Esophagus muscularis mucosa (tissue), 4 donors: ENCODE measurements at regions not wholly inside any gene's neighbourhood (a gene's known extent, or its start where the extent isn't known, plus 50 kb on each side); places are given as distances from the start of the nearest gene placed in this dataset.
"Not testable (repeated sequence)": the region's sequence is repeated elsewhere in the genome, so short reads cannot be mapped to it uniquely, and the experiment has no call there.

Experiments used
- DNase-seq: peaks from one replicate; pipeline ENCODE4 v3.0.0-alpha.2; 2017; ENCODE audit errors: extremely low spot score
- H3K27ac ChIP-seq, 4 donors: fragments of 200-600 bp; sonication (generic); replicated peaks in 1 of 4; 1 replicate in 3 of 4; 2 replicates in 1 of 4; pipeline ENCODE4 v1.5.1; 2016 to 2019; ENCODE audit warnings: mild to moderate bottlenecking in 1 of 4
- H3K27me3 ChIP-seq, 4 donors: fragments of 200-600 bp; sonication (generic); one replicate each; pipeline versions ENCODE4 v1.5.1 to v1.6.0; 2016 to 2019
- H3K36me3 ChIP-seq, 4 donors: fragments of 200-600 bp; sonication (generic); one replicate each; pipeline ENCODE4 v1.5.1; 2016 to 2019
- H3K4me1 ChIP-seq, 4 donors: fragments of 200-600 bp; sonication (generic); one replicate each; pipeline ENCODE4 v1.5.1; 2016 to 2019
- H3K4me3 ChIP-seq, 4 donors: fragments of 200-600 bp; sonication (generic); 1 replicate in 2 of 4; 2 replicates in 2 of 4; pipeline ENCODE4 v1.5.1; 2016 to 2019; ENCODE audit warnings: mild to moderate bottlenecking in 4 of 4, moderate library complexity in 1 of 4
- H3K9me3 ChIP-seq, 4 donors: fragments of 200-600 bp; sonication (generic); 1 replicate in 3 of 4; 2 replicates in 1 of 4; pipeline ENCODE4 v1.5.1; 2016 to 2019
- EP300 ChIP-seq: sonication (generic); formaldehyde crosslinking; IDR thresholded peaks from one replicate; pipeline ENCODE4 v1.6.1; 2017; ENCODE audit warnings: antibody characterized with exemption
- POLR2A ChIP-seq: fragments of 450-650 bp; IDR thresholded peaks from one replicate; pipeline ENCODE4 v1.6.1; 2017; ENCODE audit warnings: antibody characterized with exemption, moderate library complexity, mild to moderate bottlenecking, low read depth
- POLR2AphosphoS5 ChIP-seq, 2 donors: sonication (generic); formaldehyde crosslinking; IDR thresholded peaks; one replicate each; pipeline ENCODE4 v1.6.1; 2017; ENCODE audit warnings: antibody characterized with exemption in 2 of 2
- WGBS: methylation state at CpG from one replicate; pipeline ENCODE4 v1.1.5; 2018; 5-methylcytosine and 5-hydroxymethylcytosine counted together
- intact Hi-C: fragments of 100-400 bp; cut with DNase I; formaldehyde crosslinking; loops from one replicate; pipeline ENCODE4 v1.15.1; 2023
- TF ChIP-seq, protein P1 (sequence below), 3 experiments: fragments of 200-600 bp in 2 of 3; fragments of 450-650 bp in 1 of 3; sonication (generic) in 2 of 3; IDR thresholded peaks; one replicate each; pipeline ENCODE4 v1.5.1; 2017 to 2019; ENCODE audit warnings: antibody characterized with exemption in 3 of 3, mild to moderate bottlenecking in 2 of 3, moderate library complexity in 1 of 3

DNA sequence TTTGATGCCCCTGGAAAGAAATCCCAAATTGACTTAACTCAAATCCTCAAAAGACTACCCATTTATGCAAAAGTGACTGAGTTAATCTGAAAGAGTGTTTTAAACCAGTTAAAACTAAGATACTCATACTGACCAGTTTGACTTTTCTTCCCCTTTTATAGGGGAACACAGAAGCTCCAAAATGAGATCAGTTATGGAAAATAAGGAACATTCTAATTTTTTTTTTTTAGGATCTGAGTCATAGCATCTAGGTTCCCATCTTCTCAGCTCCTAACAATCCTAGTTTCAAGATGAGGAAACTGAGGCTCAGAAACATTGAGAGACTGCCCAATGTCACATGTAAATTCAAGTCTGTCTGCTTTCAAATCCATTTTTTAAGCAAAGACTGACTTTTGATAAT, 231.1 kb upstream of the RUNX1 start:
- TF ChIP-seq, protein P1, sequence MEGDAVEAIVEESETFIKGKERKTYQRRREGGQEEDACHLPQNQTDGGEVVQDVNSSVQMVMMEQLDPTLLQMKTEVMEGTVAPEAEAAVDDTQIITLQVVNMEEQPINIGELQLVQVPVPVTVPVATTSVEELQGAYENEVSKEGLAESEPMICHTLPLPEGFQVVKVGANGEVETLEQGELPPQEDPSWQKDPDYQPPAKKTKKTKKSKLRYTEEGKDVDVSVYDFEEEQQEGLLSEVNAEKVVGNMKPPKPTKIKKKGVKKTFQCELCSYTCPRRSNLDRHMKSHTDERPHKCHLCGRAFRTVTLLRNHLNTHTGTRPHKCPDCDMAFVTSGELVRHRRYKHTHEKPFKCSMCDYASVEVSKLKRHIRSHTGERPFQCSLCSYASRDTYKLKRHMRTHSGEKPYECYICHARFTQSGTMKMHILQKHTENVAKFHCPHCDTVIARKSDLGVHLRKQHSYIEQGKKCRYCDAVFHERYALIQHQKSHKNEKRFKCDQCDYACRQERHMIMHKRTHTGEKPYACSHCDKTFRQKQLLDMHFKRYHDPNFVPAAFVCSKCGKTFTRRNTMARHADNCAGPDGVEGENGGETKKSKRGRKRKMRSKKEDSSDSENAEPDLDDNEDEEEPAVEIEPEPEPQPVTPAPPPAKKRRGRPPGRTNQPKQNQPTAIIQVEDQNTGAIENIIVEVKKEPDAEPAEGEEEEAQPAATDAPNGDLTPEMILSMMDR (IDR thresholded peaks at IDR 0.05), result no peak
- TF ChIP-seq POLR2A, result no peak
- no peak for TF ChIP-seq POLR2AphosphoS5 (IDR thresholded peaks at IDR 0.05)
- no peak for TF ChIP-seq EP300
- Histone ChIP-seq H3K36me3 (no peaks in the 10 kb centered on the region), H3K27me3 (no peaks in the 10 kb centered on the region), H3K4me3 (no peak overlapping the region), H3K4me1 (no peaks in the 10 kb centered on the region), H3K9me3 (no peaks in the 10 kb centered on the region), H3K27ac (no peak overlapping the region)
- intact Hi-C loops, result no loop called here
- no peak for DNase-seq

DNA sequence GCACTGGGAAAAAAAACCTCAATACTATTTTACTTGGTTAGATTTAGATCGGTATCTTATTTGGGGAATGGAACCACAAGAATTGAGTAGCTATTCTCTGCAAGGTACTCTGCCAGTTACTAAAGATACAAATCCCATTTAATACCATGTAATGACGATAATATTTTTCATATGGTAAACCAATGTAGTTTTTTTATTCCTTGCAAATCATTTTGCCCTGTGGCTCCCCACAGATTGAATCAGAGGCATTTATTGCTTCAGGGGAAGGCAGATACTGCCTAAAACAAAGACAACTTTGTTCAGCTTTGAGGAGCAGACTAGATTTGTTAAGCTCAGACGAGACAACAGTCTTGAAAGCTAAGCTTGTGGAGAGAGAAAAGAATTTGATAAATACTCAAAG, 226.7 kb upstream of the RUNX1 start:
- Histone ChIP-seq H3K9me3 (peaks cover 0 to 3% (median 0%) of the 10 kb centered on the region in 4 donors), H3K36me3 (no peaks in the 10 kb centered on the region), H3K27me3 (no peaks in the 10 kb centered on the region), H3K27ac (no peak overlapping the region), H3K4me3 (no peak overlapping the region), H3K4me1 (no peaks in the 10 kb centered on the region)
- 75% methylated on average over 3 of the region's 3 CpGs for WGBS
- TF ChIP-seq EP300, result no peak
- no peak for TF ChIP-seq POLR2A
- TF ChIP-seq, protein P1 (IDR thresholded peaks at IDR 0.05), result no peak
- TF ChIP-seq POLR2AphosphoS5 (IDR thresholded peaks at IDR 0.05), result no peak
- no peak for DNase-seq
- intact Hi-C loops, result no loop called here

DNA sequence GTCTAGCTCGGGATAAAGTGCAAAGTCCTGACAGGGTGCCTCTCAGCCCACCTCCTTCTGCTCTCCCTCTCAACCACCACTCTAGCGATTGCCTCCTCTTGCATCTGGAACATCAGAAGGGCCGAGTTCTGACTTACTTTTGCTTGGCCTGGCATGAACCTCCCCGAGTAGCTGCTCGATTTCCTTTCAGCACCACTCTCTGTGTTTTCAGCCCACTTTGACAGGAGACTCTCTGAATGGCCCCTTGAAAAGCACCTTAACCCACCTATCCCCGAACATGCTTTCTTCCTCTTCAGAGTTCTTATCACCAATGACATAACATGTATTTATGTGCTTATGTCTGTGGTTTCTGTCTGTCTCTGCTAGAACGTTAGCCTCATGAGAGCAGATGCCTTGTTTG, 225.8 kb upstream of the RUNX1 start:
- WGBS, result 82% methylated on average over 7 of the region's 7 CpGs
- intact Hi-C loops, result no loop called here
- DNase-seq, result no peak

DNA sequence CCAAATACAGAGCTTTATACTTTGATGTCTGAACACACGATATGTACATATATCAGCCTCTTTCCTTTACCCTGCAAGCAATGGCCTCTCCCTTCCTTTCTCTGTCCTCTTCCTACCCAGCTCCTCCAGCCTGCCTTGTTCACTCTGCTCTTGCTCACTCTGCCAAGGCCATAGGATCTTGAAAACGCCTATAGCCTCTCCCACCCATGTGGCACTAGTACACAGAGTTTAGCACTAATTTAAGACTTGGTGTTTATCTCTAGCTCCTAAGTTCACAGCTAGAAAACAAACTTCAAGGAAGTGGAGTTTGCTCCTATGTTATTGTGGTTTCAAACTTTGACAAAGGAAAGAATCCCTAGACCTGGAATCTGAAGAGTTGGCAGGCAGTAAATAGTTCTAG, 225.0 kb upstream of the RUNX1 start:
- WGBS, result 81% methylated on average over 2 of the region's 2 CpGs
- intact Hi-C loops, result no loop called here

More for the DNA sequence above, 225.8 kb upstream of the RUNX1 start:
- H3K27me3 ChIP-seq, result no peaks in the 10 kb centered on the region
- no peak for TF ChIP-seq EP300
- no peaks in the 10 kb centered on the region for H3K36me3 ChIP-seq
- H3K4me3 ChIP-seq, result no peak overlapping the region
- H3K27ac ChIP-seq, result no peak overlapping the region
- peaks cover 0 to 3% (median 0%) of the 10 kb centered on the region in 4 donors for H3K9me3 ChIP-seq
- H3K4me1 ChIP-seq, result no peaks in the 10 kb centered on the region

DNA sequence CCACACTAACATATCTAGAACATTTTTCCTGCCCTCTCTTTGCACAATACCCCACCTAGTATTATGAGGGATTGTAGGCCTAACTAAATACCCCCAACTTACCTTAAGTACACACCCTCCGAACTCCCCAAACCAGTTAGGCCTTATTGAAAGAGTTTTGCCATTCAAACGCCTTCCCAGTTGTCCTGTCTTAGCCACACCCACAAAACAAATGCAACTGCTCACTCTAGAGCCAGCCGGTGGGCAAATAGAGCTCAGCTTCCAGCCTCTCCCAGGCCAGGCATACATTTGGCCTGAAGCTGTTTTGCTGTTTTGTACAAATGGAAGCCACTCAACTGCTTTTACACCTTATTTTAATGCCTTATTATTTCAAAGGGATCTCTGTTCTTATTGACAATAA, 224.2 kb upstream of the RUNX1 start:
- peaks cover 0 to 3% (median 0%) of the 10 kb centered on the region in 4 donors for H3K9me3 ChIP-seq
- 63% methylated on average over 3 of the region's 3 CpGs for WGBS
- H3K4me3 ChIP-seq, result no peak overlapping the region
- H3K4me1 ChIP-seq, result no peaks in the 10 kb centered on the region
- H3K36me3 ChIP-seq, result no peaks in the 10 kb centered on the region
- no peaks in the 10 kb centered on the region for H3K27me3 ChIP-seq
- DNase-seq, result no peak
- H3K27ac ChIP-seq, result no peak overlapping the region
- TF ChIP-seq POLR2AphosphoS5 (IDR thresholded peaks at IDR 0.05) (no peak), POLR2A (no peak), EP300 (no peak)
- TF ChIP-seq, protein P1 (IDR thresholded peaks at IDR 0.05), result no peak
- intact Hi-C loops, result no loop called here

More for the DNA sequence above, 225.0 kb upstream of the RUNX1 start:
- Histone ChIP-seq H3K27ac (no peak overlapping the region), H3K27me3 (no peaks in the 10 kb centered on the region), H3K36me3 (no peaks in the 10 kb centered on the region), H3K4me1 (no peaks in the 10 kb centered on the region), H3K4me3 (no peak overlapping the region), H3K9me3 (peaks cover 0 to 3% (median 0%) of the 10 kb centered on the region in 4 donors)
- TF ChIP-seq POLR2AphosphoS5 (IDR thresholded peaks at IDR 0.05), result no peak
- DNase-seq, result no peak

DNA sequence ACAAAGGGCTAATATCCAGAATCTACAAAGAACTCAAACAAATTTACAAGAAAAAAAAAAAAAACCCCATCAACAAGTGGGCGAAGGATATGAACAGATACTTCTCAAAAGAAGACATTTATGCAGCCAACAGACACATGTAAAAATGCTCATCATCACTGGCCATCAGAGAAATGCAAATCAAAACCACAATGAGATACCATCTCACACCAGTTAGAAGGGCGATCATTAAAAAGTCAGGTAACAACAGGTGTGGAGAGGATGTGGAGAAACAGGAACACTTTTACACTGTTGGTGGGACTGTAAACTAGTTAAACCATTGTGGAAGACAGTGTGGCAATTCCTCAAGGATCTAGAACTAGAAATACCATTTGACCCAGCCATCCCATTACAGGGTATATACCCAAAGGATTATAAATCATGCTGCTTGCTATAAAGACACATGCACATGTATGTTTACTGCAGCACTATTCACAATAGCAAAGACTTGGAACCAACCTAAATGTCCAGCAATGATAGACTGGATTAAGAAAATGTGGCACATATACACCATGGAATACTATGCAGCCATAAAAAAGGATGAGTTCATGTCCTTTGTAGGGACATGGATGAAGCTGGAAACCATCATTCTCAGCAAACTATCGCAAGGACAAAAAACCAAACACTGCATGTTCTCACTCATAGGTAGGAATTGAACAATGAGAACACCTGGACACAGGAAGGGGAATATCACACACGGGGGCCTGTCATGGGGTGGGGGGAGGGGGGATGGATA, 222.4 kb upstream of the RUNX1 start:
- H3K27ac ChIP-seq, intact Hi-C loops: not testable (repeated sequence)
- 98% methylated on average over 4 of the region's 4 CpGs for WGBS

More for the DNA sequence above, 222.4 kb upstream of the RUNX1 start:
- not testable (repeated sequence) for H3K4me3 ChIP-seq, H3K36me3 ChIP-seq, H3K9me3 ChIP-seq, H3K27me3 ChIP-seq, DNase-seq, H3K4me1 ChIP-seq
